ENCODE measurements at regions not wholly inside any gene's neighbourhood (a gene's known extent, or its start where the extent isn't known, plus 50 kb on each side); places are given as distances from the start of the nearest gene placed in this dataset.
A peak's percentile ranks its signal among the peaks of the same experiment; 100 is the strongest.

GRCh38 chr5:61268871-61269270, 63.2 kb upstream of the ZSWIM6 start:
- no peak for DNase-seq
- H3K9me3 ChIP-seq, result no peaks in the 10 kb centered on the region
- H3K4me3 ChIP-seq, result no peak overlapping the region
- TF ChIP-seq POLR2A (IDR thresholded peaks at IDR 0.05), result no peak
- TF ChIP-seq, protein P1, sequence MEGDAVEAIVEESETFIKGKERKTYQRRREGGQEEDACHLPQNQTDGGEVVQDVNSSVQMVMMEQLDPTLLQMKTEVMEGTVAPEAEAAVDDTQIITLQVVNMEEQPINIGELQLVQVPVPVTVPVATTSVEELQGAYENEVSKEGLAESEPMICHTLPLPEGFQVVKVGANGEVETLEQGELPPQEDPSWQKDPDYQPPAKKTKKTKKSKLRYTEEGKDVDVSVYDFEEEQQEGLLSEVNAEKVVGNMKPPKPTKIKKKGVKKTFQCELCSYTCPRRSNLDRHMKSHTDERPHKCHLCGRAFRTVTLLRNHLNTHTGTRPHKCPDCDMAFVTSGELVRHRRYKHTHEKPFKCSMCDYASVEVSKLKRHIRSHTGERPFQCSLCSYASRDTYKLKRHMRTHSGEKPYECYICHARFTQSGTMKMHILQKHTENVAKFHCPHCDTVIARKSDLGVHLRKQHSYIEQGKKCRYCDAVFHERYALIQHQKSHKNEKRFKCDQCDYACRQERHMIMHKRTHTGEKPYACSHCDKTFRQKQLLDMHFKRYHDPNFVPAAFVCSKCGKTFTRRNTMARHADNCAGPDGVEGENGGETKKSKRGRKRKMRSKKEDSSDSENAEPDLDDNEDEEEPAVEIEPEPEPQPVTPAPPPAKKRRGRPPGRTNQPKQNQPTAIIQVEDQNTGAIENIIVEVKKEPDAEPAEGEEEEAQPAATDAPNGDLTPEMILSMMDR (IDR thresholded peaks at IDR 0.05), result no peak
- peaks cover 4% of the 10 kb centered on the region for H3K4me1 ChIP-seq
- WGBS, 2 donors, result 38 to 43% methylated on average over 2 of the region's 2 CpGs
- H3K27me3 ChIP-seq, result no peaks in the 10 kb centered on the region
- intact Hi-C loops (cut with DNase I; ENCODE audit: low total_unique reads), result no loop called here
- H3K27ac ChIP-seq, result no peak overlapping the region
- H3K36me3 ChIP-seq (ENCODE audit: low read depth, missing control alignments), result no peaks in the 10 kb centered on the region

DNA sequence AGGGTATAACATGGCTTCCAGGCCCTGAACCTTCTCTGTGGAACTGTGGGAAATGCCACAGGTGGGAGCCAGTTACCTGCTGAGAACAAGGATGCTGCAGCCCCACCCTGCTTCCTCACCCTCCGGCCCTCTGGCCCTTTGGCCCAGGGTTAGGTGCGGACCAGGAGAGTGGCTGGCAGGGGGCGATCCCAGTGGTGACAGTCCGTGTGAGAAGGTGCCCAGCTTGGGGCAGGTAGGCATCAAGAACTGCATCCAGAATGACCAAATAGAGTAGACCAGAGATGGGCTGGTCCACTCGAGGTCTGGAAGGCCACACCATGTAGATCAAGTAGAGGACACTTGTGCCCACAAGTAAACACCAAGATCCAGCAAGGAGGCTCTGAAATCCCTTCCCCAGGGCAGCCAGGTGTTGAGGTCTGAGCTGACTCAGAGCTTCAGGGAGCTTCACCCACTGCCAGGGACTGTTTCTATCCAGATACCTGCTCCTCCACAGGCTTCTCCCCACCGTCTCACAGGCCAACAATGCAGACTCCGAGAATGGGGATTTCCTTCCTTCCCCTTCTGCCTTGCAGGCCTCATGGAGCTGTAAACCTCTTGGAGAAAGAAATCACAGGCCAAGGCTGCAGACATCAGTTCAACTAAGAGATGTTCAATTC, 61.4 kb upstream of the ZSWIM6 start:
- Histone ChIP-seq H3K27ac (no peak overlapping the region), H3K36me3 (ENCODE audit: low read depth, missing control alignments) (no peaks in the 10 kb centered on the region), H3K4me3 (no peak overlapping the region), H3K9me3 (no peaks in the 10 kb centered on the region), H3K4me1 (peaks cover 10% of the 10 kb centered on the region), H3K27me3 (no peaks in the 10 kb centered on the region)
- intact Hi-C loops (cut with DNase I; ENCODE audit: low total_unique reads), result no loop called here
- 78 to 81% methylated on average over 7 of the region's 7 CpGs for WGBS, 2 donors
- DNase-seq, result no peak
- TF ChIP-seq, protein P1 (IDR thresholded peaks at IDR 0.05), result no peak
- no peak for TF ChIP-seq POLR2A (IDR thresholded peaks at IDR 0.05)

DNA sequence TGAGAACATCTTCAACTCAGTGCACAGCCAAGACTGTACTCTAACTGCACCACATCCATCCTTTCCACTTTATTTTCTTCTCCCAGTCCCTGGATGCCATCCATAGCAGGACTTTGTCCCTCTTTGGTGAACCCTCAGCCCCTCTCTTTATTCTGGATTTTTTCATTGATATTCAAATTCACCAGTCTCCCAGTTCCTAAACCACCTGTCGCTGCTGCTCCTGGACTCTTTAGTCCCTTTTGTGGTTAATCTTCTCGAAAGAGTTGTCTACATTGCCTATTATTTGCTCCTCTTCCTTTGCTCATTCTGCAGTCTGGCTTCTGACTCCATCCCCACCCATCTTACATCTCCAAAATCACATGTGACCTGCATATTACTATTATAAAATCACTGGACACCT, 59.4 kb upstream of the ZSWIM6 start:
- Histone ChIP-seq H3K27me3 (no peaks in the 10 kb centered on the region), H3K36me3 (ENCODE audit: low read depth, missing control alignments) (no peaks in the 10 kb centered on the region), H3K9me3 (no peaks in the 10 kb centered on the region), H3K27ac (no peak overlapping the region), H3K4me1 (peaks cover 10% of the 10 kb centered on the region), H3K4me3 (no peak overlapping the region)
- intact Hi-C loops (cut with DNase I; ENCODE audit: low total_unique reads), result no loop called here
- WGBS, 2 donors, result 85 to 87% methylated on average over 2 of the region's 2 CpGs
- DNase-seq, result no peak
- TF ChIP-seq, protein P1 (IDR thresholded peaks at IDR 0.05), result no peak
- no peak for TF ChIP-seq POLR2A (IDR thresholded peaks at IDR 0.05)

- Histone ChIP-seq H3K27me3 (no peaks in the 10 kb centered on the region), H3K4me3 (no peak overlapping the region), H3K4me1 (peaks cover 10% of the 10 kb centered on the region), H3K36me3 (ENCODE audit: low read depth, missing control alignments) (no peaks in the 10 kb centered on the region), H3K9me3 (no peaks in the 10 kb centered on the region), H3K27ac (no peak overlapping the region)
- TF ChIP-seq POLR2A (IDR thresholded peaks at IDR 0.05), result no peak
- no peak for DNase-seq
- intact Hi-C loops (cut with DNase I; ENCODE audit: low total_unique reads), result no loop called here
- 86 to 97% methylated on average over 1 of the region's 1 CpG for WGBS, 2 donors
Observed at GRCh38 chr5:61273279-61273975, 58.6 kb upstream of the ZSWIM6 start.

GRCh38 chr5:61274511-61274911, 57.5 kb upstream of the ZSWIM6 start:
- intact Hi-C loops (cut with DNase I; ENCODE audit: low total_unique reads), result no loop called here
- Histone ChIP-seq H3K4me3 (no peak overlapping the region), H3K27me3 (no peaks in the 10 kb centered on the region), H3K36me3 (ENCODE audit: low read depth, missing control alignments) (no peaks in the 10 kb centered on the region), H3K4me1 (peaks cover 10% of the 10 kb centered on the region), H3K9me3 (no peaks in the 10 kb centered on the region), H3K27ac (peak overlapping the region in 1 of 2 donors; percentile 5)
- DNase-seq, result no peak
- no peak for TF ChIP-seq POLR2A (IDR thresholded peaks at IDR 0.05)
- TF ChIP-seq, protein P1 (IDR thresholded peaks at IDR 0.05), result no peak
